GM19240 (cell line): ENCODE measurements at regions not wholly inside any gene's neighbourhood (a gene's known extent, or its start where the extent isn't known, plus 50 kb on each side); places are given as distances from the start of the nearest gene placed in this dataset.

Source experiments
- DNase-seq: peaks from one replicate; pipeline ENCODE4 v3.0.0; 2011; ENCODE audit warnings: low spot score; ENCODE audit not compliant: insufficient read length

DNA sequence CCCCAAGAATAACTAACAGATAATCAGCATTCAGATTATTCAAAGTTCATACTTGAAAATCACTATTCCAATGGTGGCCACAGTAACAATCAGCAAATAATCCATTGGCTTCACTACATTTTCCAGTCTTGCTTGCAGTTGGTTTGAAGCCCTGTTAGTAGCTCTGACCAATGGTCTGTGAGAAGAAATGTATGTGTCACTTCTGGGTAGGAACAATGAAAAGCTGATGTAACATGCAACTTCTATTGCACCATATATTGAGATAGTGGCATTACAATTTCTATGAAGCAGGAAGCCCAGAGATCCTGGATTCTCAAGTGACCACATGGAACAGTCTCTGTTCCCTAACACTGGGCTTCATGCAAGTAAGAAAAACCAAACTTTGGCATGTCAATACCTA lies 250.9 kb upstream of the DAB1 start:
- no peak for DNase-seq

DNA sequence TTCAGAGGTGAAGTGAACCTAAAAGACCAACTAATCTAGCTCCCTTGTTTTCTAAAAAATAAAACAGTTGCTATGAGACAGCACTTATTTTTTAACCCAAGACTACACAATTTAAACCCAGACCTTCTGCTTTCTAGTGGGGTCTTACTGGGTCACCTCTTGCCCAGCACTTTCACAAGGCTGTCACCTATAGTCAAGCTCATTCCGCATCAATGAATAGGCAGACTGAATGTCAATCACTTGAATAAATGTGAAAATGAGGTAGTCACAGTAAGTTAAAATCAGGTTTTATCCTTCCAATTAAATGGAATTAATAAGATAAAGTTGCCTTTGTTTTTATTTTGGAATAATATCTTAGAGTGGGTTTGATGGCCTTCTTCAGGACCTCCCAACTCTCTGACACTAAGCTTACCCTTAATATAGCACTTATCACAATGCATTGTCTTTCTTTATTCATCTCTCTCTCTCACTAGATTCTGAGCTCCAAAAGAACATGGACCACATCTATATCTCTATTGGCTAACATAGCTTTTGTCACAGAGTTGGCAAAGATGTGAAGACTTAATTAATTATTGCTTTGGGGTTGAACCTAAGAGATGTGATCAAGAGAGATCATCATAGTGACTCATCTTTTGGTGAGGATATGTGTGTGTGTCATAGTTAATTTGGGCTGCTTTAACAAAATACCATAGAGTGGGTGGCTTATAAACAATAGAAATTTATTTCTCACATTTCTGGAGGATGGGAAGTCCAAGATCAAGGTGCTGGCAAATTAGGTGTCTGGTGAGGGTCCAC lies 248.7 kb upstream of the DAB1 start:
- DNase-seq, result no peak

DNA sequence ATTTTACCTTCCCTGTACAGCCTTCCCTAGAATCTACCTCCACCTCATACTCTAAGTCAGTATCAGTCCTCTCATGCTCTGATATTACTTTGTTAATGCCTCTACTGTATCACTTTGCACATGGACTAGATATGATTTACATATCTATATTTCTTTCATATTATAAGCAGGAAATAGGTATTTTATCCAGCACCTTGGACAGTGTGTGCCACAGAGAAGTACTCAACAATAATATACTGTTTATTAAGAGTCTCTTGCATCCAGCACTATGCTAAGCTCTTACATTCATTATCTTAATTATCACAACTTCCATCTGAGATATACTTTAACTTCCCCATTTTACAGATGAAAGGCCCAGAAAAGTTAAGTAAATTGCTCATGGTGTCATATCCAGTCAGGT lies 247.9 kb upstream of the DAB1 start:
- no peak for DNase-seq

DNA sequence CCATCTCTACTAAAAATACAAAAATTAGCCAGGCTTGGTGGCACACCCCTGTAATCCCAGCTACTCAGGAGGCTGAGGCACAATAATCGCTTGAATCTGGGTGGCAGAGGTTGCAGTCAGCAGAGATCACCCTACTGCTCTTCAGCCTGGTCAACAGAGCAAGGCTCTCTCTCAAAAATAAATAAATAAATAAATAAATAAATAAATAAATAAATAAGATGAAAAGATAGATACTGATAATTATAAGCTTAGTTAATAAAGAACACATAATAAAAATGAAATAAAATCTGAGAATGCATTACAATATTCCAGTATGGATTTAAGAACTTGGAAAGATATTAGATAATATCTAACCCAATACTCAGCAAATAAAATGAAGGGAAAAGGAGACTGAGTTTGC lies 235.9 kb upstream of the DAB1 start:
- DNase-seq, result no peak

DNA sequence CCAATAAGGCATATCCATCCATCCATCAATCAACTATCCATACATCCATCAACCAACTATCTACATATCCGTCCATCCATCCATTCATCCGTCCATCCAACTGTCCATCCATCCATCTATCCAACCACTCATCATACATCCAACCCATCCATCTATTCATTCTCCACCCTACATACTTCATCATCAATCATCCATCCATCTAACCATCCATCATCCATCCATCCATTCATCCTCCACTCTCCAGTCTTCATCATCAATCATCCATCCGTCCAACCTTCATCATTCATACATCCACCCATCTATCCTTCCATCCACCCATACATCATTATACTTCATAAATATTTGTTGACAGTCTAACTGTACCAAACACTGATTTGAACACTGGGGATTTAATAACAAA lies 231.3 kb upstream of the DAB1 start:
- no peak for DNase-seq

DNA sequence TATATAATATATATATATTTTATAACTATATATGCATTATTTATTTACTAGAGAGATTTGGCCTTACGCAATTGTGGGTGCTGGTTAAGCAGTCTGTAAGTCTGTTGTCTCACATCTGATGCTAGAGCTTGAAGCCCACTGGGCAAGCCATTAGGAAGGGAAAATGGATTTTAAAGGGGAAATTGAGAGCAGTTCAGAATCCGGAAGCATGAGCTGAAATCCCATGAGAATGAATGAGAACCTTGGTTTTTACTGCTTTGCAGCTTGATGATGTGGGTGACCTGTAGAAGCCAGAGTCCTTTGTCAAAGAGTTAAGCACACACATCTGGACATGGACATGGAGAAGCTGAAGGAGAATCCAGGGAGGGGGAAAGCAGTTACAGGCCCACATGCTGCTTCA lies 220.8 kb upstream of the DAB1 start:
- DNase-seq, result no peak

DNA sequence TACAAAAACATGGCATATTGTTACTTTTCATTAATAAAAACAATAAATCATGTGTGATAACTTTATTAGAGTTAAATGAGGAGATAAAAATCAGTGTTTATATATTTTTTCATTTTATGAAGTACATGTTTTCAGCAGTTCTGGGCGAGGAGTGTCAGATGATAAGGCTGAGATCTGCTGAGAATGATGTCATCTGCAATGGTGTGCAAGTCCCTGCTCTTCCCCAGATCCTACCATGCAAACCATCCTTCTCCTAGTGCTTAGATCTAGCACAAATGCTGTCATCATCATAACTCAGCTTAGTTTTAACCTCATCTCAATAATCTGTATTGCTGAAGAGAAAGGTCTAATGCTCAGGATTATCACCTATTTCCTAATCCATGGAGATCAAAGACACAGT lies 214.4 kb upstream of the DAB1 start:
- DNase-seq, result no peak

DNA sequence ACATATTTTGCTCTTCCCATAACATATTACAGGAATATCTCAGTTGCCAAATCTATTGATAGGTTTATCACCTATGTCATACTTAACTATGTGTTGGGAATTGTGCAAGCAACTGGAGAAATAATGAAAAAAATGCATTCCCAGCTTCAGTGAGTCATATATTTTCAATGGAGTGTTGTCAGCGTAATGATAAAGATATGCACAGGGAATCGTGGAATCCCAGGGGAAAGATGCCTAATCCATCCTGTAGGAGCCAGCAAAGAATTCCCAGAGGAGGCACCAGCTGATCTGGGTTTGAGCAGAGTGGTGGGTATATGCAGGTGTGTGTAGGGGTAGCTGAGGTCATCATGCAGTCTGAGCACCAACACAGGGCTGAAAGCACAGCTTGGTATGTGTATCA lies 213.3 kb upstream of the DAB1 start:
- DNase-seq, result no peak

DNA sequence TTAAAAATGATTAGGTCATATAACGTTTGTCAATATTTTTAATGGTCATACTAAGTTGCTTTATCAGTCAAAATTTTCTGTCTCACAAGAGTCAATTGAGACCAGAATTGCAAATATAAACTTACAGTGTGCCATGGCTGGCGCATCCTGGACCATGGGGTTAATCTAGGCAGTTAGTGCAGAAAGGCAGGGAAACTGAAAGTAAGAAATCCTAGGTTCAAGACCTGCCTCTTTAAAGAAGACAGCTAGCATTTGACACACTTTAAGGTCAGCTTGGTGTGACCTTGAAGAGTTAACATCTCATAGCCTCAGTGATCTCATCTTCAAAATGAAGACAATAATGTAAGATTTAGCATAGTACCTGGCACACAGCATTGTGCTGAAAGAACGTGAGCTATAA lies 210.0 kb upstream of the DAB1 start:
- DNase-seq, result no peak

DNA sequence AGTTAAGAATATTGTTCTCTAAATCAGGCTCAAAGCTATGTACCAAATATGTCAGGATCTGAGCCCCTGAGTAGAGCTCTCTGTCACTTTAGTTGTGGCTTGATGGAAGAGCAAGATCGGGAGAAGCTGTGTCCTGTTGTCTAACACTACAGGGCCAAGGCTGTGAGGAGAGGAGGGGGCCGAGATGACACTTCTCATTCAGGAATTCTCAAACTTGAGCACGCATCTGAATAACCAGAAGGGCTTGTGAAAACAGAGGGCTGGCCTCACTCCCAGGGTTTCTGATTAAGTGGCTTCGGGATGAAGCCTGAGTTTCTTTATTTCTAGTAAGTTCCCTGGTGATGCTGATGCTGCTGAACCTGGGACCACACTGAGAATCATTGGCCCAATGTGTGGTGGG lies 209.2 kb upstream of the DAB1 start:
- no peak for DNase-seq

DNA sequence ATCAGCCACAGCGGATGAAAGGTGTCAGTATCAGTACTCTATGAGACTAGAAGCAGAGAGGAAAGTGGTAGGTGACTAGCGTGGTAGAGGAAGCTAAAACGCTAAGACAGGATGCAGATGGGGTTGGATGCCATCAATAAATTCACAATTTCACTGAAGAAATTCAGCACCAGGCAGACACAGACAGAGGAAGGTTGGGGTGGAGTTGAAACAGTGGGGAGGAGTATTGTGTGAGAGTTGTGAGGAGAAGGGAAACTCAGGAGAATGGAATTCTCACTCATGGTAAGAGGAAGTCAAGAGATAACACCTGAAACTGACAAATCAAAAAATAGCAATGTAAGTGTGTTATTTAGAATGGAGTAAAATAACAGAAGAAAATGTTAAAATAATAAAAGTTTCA lies 208.5 kb upstream of the DAB1 start:
- DNase-seq, result no peak

DNA sequence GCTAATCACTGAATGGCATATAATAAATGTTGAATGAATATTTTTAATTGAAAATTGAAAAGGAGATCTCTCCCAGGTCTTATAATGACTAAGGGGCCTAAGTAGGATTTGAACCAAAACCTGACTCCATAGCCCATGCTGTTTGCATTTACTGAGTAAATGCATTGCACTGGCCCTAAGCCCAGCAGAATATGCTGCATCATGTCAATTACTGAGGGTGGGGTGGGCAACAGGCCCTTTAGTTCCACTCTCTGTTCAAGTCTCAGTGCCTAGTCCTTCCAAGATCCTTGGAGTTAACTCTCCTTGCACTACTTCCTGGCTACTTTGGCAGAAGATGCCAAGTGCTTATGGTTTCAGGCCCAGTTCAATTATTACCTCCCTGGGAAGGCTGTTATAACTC lies 203.8 kb upstream of the DAB1 start:
- DNase-seq, result no peak

DNA sequence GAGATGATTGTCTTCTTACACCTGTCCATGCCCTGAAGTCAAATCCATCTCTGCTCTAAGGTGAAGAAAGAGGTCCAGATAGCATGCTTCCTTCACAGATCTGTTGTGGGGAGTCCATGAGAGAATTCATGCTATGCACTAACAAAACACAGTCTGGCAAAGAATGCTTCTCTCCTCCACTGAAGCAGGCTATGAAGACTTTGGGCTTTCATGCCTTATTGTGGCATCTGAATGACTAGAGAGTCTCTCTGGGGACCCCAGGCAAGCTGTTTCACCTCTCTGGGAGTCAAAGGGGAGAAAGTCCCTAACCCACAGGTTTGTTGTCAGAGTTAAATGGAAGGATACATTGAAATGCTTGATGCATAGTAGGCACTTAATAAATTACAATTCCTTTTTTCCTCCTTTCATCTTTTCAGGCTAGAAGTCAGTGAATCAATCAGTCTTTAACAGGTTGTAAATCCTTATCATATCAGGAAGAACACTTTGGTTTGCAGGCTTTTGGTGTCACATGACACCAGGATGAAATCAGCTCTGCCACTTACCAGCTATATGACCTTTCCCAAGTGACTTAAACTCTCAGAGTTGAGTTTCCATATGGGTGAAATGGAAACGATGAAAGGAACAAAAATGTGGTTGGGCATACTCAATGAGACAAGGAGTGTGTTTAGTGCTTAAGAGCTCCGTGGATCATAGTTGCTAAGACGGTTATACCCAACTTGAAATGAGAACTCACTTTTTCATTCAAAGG lies 200.1 kb upstream of the DAB1 start:
- DNase-seq, result no peak

DNA sequence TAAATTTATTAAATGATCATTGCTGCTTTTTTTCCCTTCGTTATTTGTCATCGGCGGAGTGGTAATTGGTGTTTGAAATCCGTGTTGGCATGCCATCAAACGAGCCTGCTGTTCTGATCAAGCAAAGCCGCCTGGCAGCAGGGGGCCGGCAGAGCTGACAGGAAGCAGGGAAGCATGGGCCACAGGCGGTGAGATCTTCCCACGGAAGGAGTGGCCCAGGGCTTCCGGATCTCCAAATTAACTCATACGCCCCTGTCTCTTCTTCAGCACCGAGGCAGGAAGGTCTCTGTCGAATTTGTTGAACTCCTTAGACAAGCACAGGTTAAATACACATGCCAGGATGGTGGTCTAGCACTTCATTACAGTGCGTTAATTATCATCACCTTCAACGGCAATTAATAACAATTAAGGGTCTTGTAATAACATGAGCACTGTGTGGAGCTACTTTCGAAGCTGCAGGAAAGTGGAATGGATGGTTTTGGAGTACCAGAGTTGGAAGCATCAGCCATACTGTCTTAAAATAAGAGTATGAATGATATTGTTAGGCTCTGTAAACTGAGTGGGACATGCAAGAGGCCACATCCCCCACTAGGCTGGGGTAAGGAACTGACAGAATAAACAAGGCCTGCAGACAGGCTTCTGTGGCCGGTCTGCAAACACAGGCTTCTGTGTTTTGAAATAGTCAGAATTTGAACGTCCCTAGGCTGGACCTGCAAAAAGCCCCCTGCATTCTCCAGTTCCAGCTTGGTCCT lies 199.4 kb upstream of the DAB1 start:
- no peak for DNase-seq

DNA sequence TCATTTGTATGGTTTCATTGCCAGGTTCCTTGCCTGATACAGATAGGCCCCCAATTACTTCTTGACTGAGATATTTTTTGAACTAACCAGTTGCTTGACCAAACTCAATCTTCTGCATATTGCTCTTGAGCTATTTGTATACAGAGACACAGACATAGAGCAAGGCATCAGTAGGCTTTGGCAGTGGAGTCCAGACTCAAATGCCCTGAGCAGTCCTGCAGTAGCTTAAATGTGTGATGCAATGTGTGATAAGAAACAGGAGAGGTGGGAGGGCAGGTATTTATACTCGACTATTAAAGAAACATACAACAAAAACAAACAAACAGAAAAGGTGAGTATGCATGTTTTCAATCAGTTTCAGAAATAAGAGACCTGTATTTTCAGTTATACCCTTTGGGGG lies 197.9 kb upstream of the DAB1 start:
- DNase-seq, result no peak

DNA sequence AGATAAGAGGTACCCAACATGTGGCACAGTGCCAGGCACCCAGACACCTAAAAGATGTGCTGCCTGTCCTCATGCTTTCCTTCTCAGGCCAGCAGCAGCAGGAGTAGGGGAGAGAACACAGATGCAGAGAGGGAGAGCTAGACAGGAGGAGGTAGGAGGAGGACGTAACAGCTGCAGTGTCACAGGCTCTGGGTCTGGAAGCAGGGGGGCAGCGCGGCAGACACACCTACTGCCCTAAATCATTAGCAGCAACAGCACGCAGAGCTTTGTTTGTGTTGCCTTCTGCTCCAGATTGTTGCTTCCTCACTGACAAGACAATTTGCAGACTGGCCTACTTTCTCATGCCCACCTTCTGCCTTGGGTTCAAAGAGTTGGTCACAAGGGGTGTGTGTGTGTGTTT lies 196.7 kb upstream of the DAB1 start:
- DNase-seq, result no peak

DNA sequence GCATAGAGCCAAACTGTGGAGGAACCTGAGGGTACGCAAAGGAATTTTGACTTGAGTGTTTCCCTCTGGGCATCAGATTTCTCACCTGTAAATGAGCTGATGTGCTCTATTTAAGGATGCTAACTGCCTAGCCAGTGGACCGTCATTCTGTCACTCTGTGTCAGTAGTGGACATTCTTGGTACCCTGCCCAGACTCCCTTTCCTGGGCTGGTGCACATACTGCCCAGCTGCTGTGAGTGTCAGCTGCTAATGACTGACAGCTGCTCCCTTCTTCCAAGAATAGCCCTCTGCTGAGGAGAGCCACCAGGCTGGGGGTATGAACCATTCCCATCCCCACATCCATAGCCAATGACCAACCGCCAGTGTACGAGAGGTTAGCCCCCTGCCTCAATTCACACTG lies 193.1 kb upstream of the DAB1 start:
- no peak for DNase-seq

DNA sequence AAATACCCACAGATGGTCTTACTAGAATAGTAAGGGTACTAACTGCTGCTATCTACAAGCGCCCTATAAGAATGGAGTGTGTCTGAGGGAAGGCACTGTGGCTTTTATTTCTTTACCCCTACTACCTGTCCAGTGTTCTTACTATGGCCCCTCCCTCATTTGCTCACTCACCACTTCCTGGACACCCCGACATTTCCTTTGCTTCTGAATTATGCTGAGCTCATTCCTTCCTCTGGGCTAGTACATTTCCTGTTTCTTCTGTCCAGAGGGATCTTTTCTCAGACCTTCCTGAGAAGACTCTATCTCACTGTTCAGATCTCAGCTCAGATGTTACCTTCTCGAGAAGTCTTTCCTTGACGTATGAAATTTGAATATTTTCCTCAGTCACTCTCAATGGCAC lies 192.1 kb upstream of the DAB1 start:
- DNase-seq, result no peak

DNA sequence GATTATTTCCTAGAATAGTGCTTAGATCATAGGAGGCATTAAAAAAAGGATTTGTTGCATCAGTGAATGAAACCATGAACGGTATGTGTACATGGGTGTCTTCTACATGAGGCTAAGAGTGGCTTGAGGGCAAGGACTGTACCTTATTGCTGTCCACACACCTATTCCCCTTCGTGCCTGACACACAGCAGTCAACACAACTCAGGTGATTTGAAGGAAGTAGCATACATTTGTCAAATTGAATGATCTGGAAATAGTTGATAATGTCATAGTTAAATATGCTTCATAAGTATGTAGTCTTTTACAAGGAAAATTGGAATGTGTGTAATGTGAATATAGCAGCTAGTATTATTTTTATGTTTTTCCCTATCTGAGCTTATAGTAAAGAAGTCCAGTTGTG lies 189.0 kb upstream of the DAB1 start:
- no peak for DNase-seq

DNA sequence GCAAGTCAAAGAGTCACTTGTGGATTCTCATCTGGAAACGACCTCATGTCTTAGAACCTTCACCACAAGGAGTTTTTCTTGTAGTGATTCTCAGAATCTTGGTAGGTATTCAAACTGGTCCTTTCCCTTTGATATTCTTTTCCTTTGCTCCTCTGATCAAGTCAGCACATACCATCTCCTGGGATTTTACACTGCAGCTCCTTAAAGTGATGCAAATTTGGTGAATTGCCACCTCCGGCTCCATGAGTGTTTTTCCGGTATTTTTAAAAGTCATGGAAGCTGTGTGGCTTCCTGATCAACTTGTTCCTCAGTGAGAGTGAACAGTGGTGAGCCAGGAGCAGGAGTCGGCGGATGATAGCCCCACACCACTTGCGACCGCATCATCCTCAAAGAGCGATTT lies 182.1 kb upstream of the DAB1 start:
- DNase-seq, result no peak

DNA sequence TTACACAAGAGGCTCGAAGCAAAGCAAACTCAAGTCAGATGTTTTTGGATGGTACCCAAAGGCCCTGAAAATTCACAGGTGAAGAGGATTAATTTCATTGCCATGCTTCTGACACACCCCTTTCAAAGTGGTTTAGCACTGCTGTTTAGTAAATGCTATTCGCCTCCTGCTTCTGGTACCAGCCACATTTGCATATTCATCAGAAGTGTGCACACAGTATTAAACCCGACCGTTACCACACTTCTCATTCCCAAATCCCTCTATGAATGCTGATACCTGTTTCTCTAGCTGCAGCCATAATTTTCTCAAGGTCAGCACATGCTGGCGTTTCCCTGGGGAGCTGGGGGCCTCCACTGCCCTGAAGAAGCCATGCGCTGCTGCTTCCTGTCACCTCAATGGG lies 179.8 kb upstream of the DAB1 start:
- no peak for DNase-seq

DNA sequence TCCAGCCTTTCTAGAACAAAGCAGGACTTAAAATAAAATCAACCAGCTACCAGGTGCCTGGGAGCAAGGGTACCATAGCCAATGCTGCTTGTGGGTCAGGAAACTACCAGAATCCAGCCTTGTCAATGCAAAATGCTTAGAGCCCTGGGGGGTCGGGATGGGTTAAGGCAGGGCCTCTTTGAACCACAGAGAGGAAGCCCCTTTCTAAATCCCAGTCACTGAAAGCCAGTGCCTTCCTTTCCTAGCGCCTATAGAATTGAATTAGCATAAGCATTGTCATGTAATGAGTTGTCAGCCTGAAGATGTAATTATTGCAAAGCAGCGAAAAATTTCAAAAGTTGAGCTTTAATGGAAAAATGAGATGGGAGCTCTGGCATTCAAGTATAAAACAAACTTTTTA lies 176.6 kb upstream of the DAB1 start:
- DNase-seq, result no peak
